Thyroid gland (tissue), 4 donors: ENCODE measurements at regions not wholly inside any gene's neighbourhood (a gene's known extent, or its start where the extent isn't known, plus 50 kb on each side); places are given as distances from the start of the nearest gene placed in this dataset.

Experiments used
- DNase-seq, 2 donors: peaks; one replicate each; pipeline ENCODE4 v3.0.0-alpha.2; 2019
- H3K27ac ChIP-seq, 3 donors: fragments of 200-600 bp; sonication (generic); 1 replicate in 2 of 3; 2 replicates in 1 of 3; pipeline ENCODE4 v1.5.1; 2016 to 2019; ENCODE audit warnings: mild to moderate bottlenecking in 1 of 3, moderate library complexity in 1 of 3
- H3K27me3 ChIP-seq: fragments of 200-600 bp; sonication (generic); one replicate; pipeline ENCODE4 v1.5.1; 2019
- H3K36me3 ChIP-seq, 2 donors: fragments of 200-600 bp; sonication (generic); one replicate each; pipeline ENCODE4 v1.5.1; 2016 to 2019
- H3K4me1 ChIP-seq, 2 donors: fragments of 200-600 bp; sonication (generic); one replicate each; pipeline ENCODE4 v1.5.1; 2017 to 2019
- H3K4me3 ChIP-seq, 3 donors: fragments of 200-600 bp; sonication (generic); replicated peaks in 1 of 3; 1 replicate in 2 of 3; 2 replicates in 1 of 3; pipeline ENCODE4 v1.5.1; 2016; ENCODE audit warnings: mild to moderate bottlenecking in 1 of 3
- H3K9me3 ChIP-seq: fragments of 200-600 bp; sonication (generic); one replicate; pipeline ENCODE4 v1.5.1; 2017
- CTCF ChIP-seq, 6 experiments: fragments of 200-600 bp in 3 of 6; fragments of 450-650 bp in 3 of 6; sonication (generic) in 3 of 6; IDR thresholded peaks; one replicate each; pipeline ENCODE4 v1.5.1; 2016 to 2019; ENCODE audit warnings: antibody characterized with exemption in 6 of 6, mild to moderate bottlenecking in 2 of 6, inconsistent platforms in 1 of 6, moderate library complexity in 1 of 6
- POLR2A ChIP-seq, 2 donors: fragments of 450-650 bp; IDR thresholded peaks; one replicate each; pipeline ENCODE4 v1.6.1; 2017; ENCODE audit warnings: antibody characterized with exemption in 2 of 2, mild to moderate bottlenecking in 2 of 2, moderate library complexity in 1 of 2
- WGBS, 2 donors: methylation state at CpG; one replicate each; pipeline ENCODE4 v1.1.5; 2017; 5-methylcytosine and 5-hydroxymethylcytosine counted together
- intact Hi-C: fragments of 100-400 bp; cut with DNase I; formaldehyde crosslinking; loops from one replicate; pipeline ENCODE4 v1.15.1; 2023

GRCh38 chr2:60336442-60337141 lies 216.9 kb downstream of the BCL11A start:
- Histone ChIP-seq H3K27ac (no peak overlapping the region), H3K36me3 (no peaks in the 10 kb centered on the region), H3K4me1 (no peaks in the 10 kb centered on the region), H3K4me3 (no peak overlapping the region), H3K9me3 (no peaks in the 10 kb centered on the region), H3K27me3 (no peaks in the 10 kb centered on the region)
- TF ChIP-seq POLR2A (IDR thresholded peaks at IDR 0.05) (no peak), CTCF (IDR thresholded peaks at IDR 0.05) (no peak)
- WGBS, 2 donors, result 60 to 69% methylated on average over 5 of the region's 5 CpGs
- DNase-seq, result no peak
- intact Hi-C loops, result no loop called here

GRCh38 chr2:60335533-60336237 lies 217.8 kb downstream of the BCL11A start:
- no peaks in the 10 kb centered on the region for H3K36me3 ChIP-seq
- no peak overlapping the region for H3K4me3 ChIP-seq
- no peak for TF ChIP-seq CTCF (IDR thresholded peaks at IDR 0.05)
- intact Hi-C loops, result no loop called here
- H3K27me3 ChIP-seq, result no peaks in the 10 kb centered on the region
- 76 to 79% methylated on average over 13 of the region's 13 CpGs for WGBS, 2 donors
- peaks cover 0 to 5% of the 10 kb centered on the region in 2 donors for H3K4me1 ChIP-seq
- no peak overlapping the region for H3K27ac ChIP-seq
- H3K9me3 ChIP-seq, result no peaks in the 10 kb centered on the region
- no peak for DNase-seq

GRCh38 chr2:60334610-60335009 lies 218.8 kb downstream of the BCL11A start:
- no peaks in the 10 kb centered on the region for H3K9me3 ChIP-seq
- H3K4me1 ChIP-seq, result peaks cover 0 to 5% of the 10 kb centered on the region in 2 donors
- intact Hi-C loops, result no loop called here
- no peaks in the 10 kb centered on the region for H3K27me3 ChIP-seq
- TF ChIP-seq POLR2A (IDR thresholded peaks at IDR 0.05) (no peak), CTCF (IDR thresholded peaks at IDR 0.05) (no peak)
- no peak overlapping the region for H3K4me3 ChIP-seq
- 87 to 98% methylated on average over 3 to 4 of the region's 4 CpGs for WGBS, 2 donors
- H3K36me3 ChIP-seq, result no peaks in the 10 kb centered on the region
- H3K27ac ChIP-seq, result no peak overlapping the region
- no peak for DNase-seq

- H3K27ac ChIP-seq, result no peak overlapping the region
- TF ChIP-seq CTCF (IDR thresholded peaks at IDR 0.05), result no peak
- no peak for TF ChIP-seq POLR2A (IDR thresholded peaks at IDR 0.05)
- H3K36me3 ChIP-seq, result no peaks in the 10 kb centered on the region
- no peaks in the 10 kb centered on the region for H3K9me3 ChIP-seq
- H3K4me3 ChIP-seq, result no peak overlapping the region
- H3K4me1 ChIP-seq, result peaks cover 0 to 5% of the 10 kb centered on the region in 2 donors
- DNase-seq, result no peak
- H3K27me3 ChIP-seq, result no peaks in the 10 kb centered on the region
- WGBS, 2 donors, result 87 to 94% methylated on average over 8 of the region's 8 CpGs
- intact Hi-C loops, result no loop called here
Observed at GRCh38 chr2:60333264-60333663, 220.2 kb downstream of the BCL11A start.

GRCh38 chr2:60331115-60331809 lies 222.2 kb downstream of the BCL11A start:
- Histone ChIP-seq H3K4me3 (no peak overlapping the region), H3K36me3 (no peaks in the 10 kb centered on the region), H3K27ac (no peak overlapping the region), H3K4me1 (peaks cover 0 to 5% of the 10 kb centered on the region in 2 donors), H3K27me3 (no peaks in the 10 kb centered on the region), H3K9me3 (no peaks in the 10 kb centered on the region)
- TF ChIP-seq CTCF (IDR thresholded peaks at IDR 0.05) (peak in 2 of 6 experiments; percentile 17 to 32), POLR2A (IDR thresholded peaks at IDR 0.05) (no peak)
- no peak for DNase-seq
- WGBS, 2 donors, result 23 to 39% methylated on average over 7 of the region's 7 CpGs
- intact Hi-C loops, result no loop called here
